B cell (primary cell): ENCODE measurements at regions not wholly inside any gene's neighbourhood (a gene's known extent, or its start where the extent isn't known, plus 50 kb on each side); places are given as distances from the start of the nearest gene placed in this dataset.

ENCODE experiments used
- CTCF ChIP-seq: fragments of 200-600 bp; IDR thresholded peaks from one replicate; pipeline ENCODE4 v1.8.0; 2022; ENCODE audit warnings: antibody characterized with exemption, mild to moderate bottlenecking
- EZH2 ChIP-seq: IDR thresholded peaks from 2 replicates; pipeline ENCODE4 v1.6.1; 2012; ENCODE audit warnings: borderline replicate concordance, low read depth, mild to moderate bottlenecking, moderate library complexity, low read length; ENCODE audit not compliant: insufficient read depth, poor library complexity, severe bottlenecking

GRCh38 chr6:48426636-48427035 lies 315.6 kb upstream of the PTCHD4 start:
- no peak for TF ChIP-seq CTCF
- no peak for TF ChIP-seq EZH2
